H1 (cell line): ENCODE measurements at regions not wholly inside any gene's neighbourhood (a gene's known extent, or its start where the extent isn't known, plus 50 kb on each side); places are given as distances from the start of the nearest gene placed in this dataset.

ENCODE experiments used
- E2F6 ChIP-seq: IDR thresholded peaks from 2 replicates; pipeline ENCODE4 v1.6.1; 2012; ENCODE audit warnings: inconsistent platforms
- EP300 ChIP-seq, 2 experiments: IDR thresholded peaks; 1 replicate in 1 of 2; 2 replicates in 1 of 2; pipeline ENCODE4 v1.6.1; 2011 to 2012; ENCODE audit warnings: low read depth in 2 of 2, low read length in 2 of 2, mild to moderate bottlenecking in 2 of 2, borderline replicate concordance in 1 of 2, inconsistent platforms in 1 of 2, moderate library complexity in 1 of 2
- FOSL1 ChIP-seq: IDR thresholded peaks from 2 replicates; pipeline ENCODE4 v1.6.1; 2011; ENCODE audit warnings: mild to moderate bottlenecking, low read depth, low read length, moderate library complexity; ENCODE audit not compliant: insufficient read depth
- GABPA ChIP-seq: IDR thresholded peaks from 2 replicates; pipeline ENCODE4 v1.6.1; 2011; ENCODE audit warnings: mild to moderate bottlenecking, low read length, moderate library complexity, borderline replicate concordance; ENCODE audit not compliant: insufficient read depth
- POLR2AphosphoS5 ChIP-seq: IDR thresholded peaks from 2 replicates; pipeline ENCODE4 v1.6.1; 2011; ENCODE audit warnings: low read depth, low read length
- RAD21 ChIP-seq, 2 experiments: IDR thresholded peaks in 1 of 2; conservative IDR thresholded peaks in 1 of 2; 2 replicates each; pipeline ENCODE4 v1.6.1; 2011; ENCODE audit warnings: low read depth in 2 of 2, low read length in 2 of 2, improper control_type of control experiment in 1 of 2, inconsistent platforms in 1 of 2, mild to moderate bottlenecking in 1 of 2, moderate library complexity in 1 of 2
- SIX5 ChIP-seq: IDR thresholded peaks from 2 replicates; pipeline ENCODE4 v1.6.1; 2011; ENCODE audit warnings: mild to moderate bottlenecking, low read depth, low read length
- SP1 ChIP-seq: IDR thresholded peaks from 2 replicates; pipeline ENCODE4 v1.6.1; 2011; ENCODE audit warnings: low read depth, low read length
- SP4 ChIP-seq: IDR thresholded peaks from 2 replicates; pipeline ENCODE4 v1.6.1; 2012; ENCODE audit warnings: low read length, inconsistent platforms
- TEAD4 ChIP-seq: IDR thresholded peaks from 2 replicates; pipeline ENCODE4 v1.6.1; 2012; ENCODE audit warnings: low read depth, low read length, inconsistent platforms, mixed read lengths

- no peak for TF ChIP-seq RAD21 (IDR thresholded peaks at IDR 0.05 in 1 of 2, conservative IDR thresholded peaks at IDR 0.05 in 1 of 2; ENCODE audit: low read depth in 2 of 2, low read length in 2 of 2)
- no peak for TF ChIP-seq TEAD4
- no peak for TF ChIP-seq E2F6
- TF ChIP-seq SP1, result no peak
- no peak for TF ChIP-seq GABPA
- no peak for TF ChIP-seq EP300 (IDR thresholded peaks at IDR 0.05; ENCODE audit: borderline replicate concordance in 1 of 2, low read depth in 2 of 2, low read length in 2 of 2)
- TF ChIP-seq SP4, result no peak
- TF ChIP-seq FOSL1, result no peak
- no peak for TF ChIP-seq SIX5
- TF ChIP-seq POLR2AphosphoS5, result no peak
Observed at GRCh38 chr2:222796413-222797103, 64.3 kb upstream of the ACSL3 start (continued).
